Activated T-cell treated with anti-CD3 and anti-CD28 coated beads, Interleukin-2, amount 50 U/mL, for 24 hours (primary cell): ENCODE measurements at regions not wholly inside any gene's neighbourhood (a gene's known extent, or its start where the extent isn't known, plus 50 kb on each side); places are given as distances from the start of the nearest gene placed in this dataset.
"Not testable (repeated sequence)": the region's sequence is repeated elsewhere in the genome, so short reads cannot be mapped to it uniquely, and the experiment has no call there.

Experiments used
- DNase-seq: peaks from one replicate; pipeline ENCODE4 v3.0.0-alpha.2; 2020
- H3K27ac Mint-ChIP-seq: 2 replicates; pipeline ENCODE4 v1.8.0; 2020; ENCODE audit warnings: mild to moderate bottlenecking, mixed read lengths
- H3K27me3 Mint-ChIP-seq: 2 replicates; pipeline ENCODE4 v1.8.0; 2020; ENCODE audit warnings: mixed read lengths
- H3K36me3 Mint-ChIP-seq: 2 replicates; pipeline ENCODE4 v1.8.0; 2020; ENCODE audit warnings: low read depth, mixed read lengths
- H3K4me1 Mint-ChIP-seq: 2 replicates; pipeline ENCODE4 v1.8.0; 2020; ENCODE audit warnings: low read depth, mixed read lengths
- H3K4me3 Mint-ChIP-seq: 2 replicates; pipeline ENCODE4 v1.8.0; 2020; ENCODE audit warnings: mild to moderate bottlenecking, moderate library complexity, mixed read lengths
- H3K9me3 Mint-ChIP-seq: 2 replicates; pipeline ENCODE4 v1.8.0; 2020; ENCODE audit warnings: mixed read lengths

- Mint-ChIP-seq H3K9me3 (peaks cover 27% of the 10 kb centered on the region), H3K4me1 (no peaks in the 10 kb centered on the region), H3K27me3 (no peaks in the 10 kb centered on the region), H3K36me3 (no peaks in the 10 kb centered on the region), H3K27ac (no peak overlapping the region), H3K4me3 (no peak overlapping the region)
- no peak for DNase-seq
Observed at GRCh38 chr17:22300177-22300576, 607.9 kb downstream of the KCNJ18 start.

- Mint-ChIP-seq H3K9me3 (peaks cover 32% of the 10 kb centered on the region), H3K4me1 (no peaks in the 10 kb centered on the region), H3K36me3 (peaks cover 2% of the 10 kb centered on the region), H3K27me3 (no peaks in the 10 kb centered on the region), H3K4me3 (no peak overlapping the region), H3K27ac (no peak overlapping the region)
- no peak for DNase-seq
Observed at GRCh38 chr17:22300731-22301352, 608.5 kb downstream of the KCNJ18 start.

GRCh38 chr17:22301353-22301745 lies 609.0 kb downstream of the KCNJ18 start:
- Mint-ChIP-seq H3K27ac (no peak overlapping the region), H3K27me3 (no peaks in the 10 kb centered on the region), H3K9me3 (peaks cover 32% of the 10 kb centered on the region), H3K36me3 (peaks cover 3% of the 10 kb centered on the region), H3K4me1 (no peaks in the 10 kb centered on the region), H3K4me3 (no peak overlapping the region)
- DNase-seq = no peak

- H3K4me3 Mint-ChIP-seq = no peak overlapping the region
- DNase-seq = no peak
- H3K4me1 Mint-ChIP-seq = no peaks in the 10 kb centered on the region
- peaks cover 32% of the 10 kb centered on the region for H3K9me3 Mint-ChIP-seq
- no peak overlapping the region for H3K27ac Mint-ChIP-seq
- no peaks in the 10 kb centered on the region for H3K27me3 Mint-ChIP-seq
- H3K36me3 Mint-ChIP-seq = peaks cover 3% of the 10 kb centered on the region
Observed at GRCh38 chr17:22303096-22303495, 610.8 kb downstream of the KCNJ18 start.

GRCh38 chr17:22303865-22304264 lies 611.5 kb downstream of the KCNJ18 start:
- Mint-ChIP-seq H3K4me1 (no peaks in the 10 kb centered on the region), H3K27me3 (no peaks in the 10 kb centered on the region), H3K36me3 (peaks cover 3% of the 10 kb centered on the region), H3K9me3 (peaks cover 34% of the 10 kb centered on the region), H3K27ac (no peak overlapping the region), H3K4me3 (no peak overlapping the region)
- DNase-seq = no peak

GRCh38 chr17:22304667-22305303 lies 612.5 kb downstream of the KCNJ18 start:
- DNase-seq = no peak
- no peak overlapping the region for H3K4me3 Mint-ChIP-seq
- no peak overlapping the region for H3K27ac Mint-ChIP-seq
- peaks cover 3% of the 10 kb centered on the region for H3K36me3 Mint-ChIP-seq
- H3K9me3 Mint-ChIP-seq = peaks cover 32% of the 10 kb centered on the region
- no peaks in the 10 kb centered on the region for H3K27me3 Mint-ChIP-seq
- no peaks in the 10 kb centered on the region for H3K4me1 Mint-ChIP-seq

GRCh38 chr17:22305356-22306071 lies 613.2 kb downstream of the KCNJ18 start:
- DNase-seq = no peak
- Mint-ChIP-seq H3K4me3 (no peak overlapping the region), H3K9me3 (peaks cover 36% of the 10 kb centered on the region)

GRCh38 chr17:22310292-22310691 lies 618.0 kb downstream of the KCNJ18 start:
- H3K27ac Mint-ChIP-seq, DNase-seq, H3K4me1 Mint-ChIP-seq, H3K27me3 Mint-ChIP-seq, H3K4me3 Mint-ChIP-seq, H3K36me3 Mint-ChIP-seq: not testable (repeated sequence)
- H3K9me3 Mint-ChIP-seq = peaks cover 24% of the 10 kb centered on the region

More at GRCh38 chr17:22305356-22306071, 613.2 kb downstream of the KCNJ18 start:
- Mint-ChIP-seq H3K27me3 (no peaks in the 10 kb centered on the region), H3K4me1 (no peaks in the 10 kb centered on the region), H3K36me3 (peaks cover 3% of the 10 kb centered on the region), H3K27ac (no peak overlapping the region)

- H3K27me3 Mint-ChIP-seq = no peaks in the 10 kb centered on the region
- H3K36me3 Mint-ChIP-seq = no peaks in the 10 kb centered on the region
- H3K9me3 Mint-ChIP-seq = peaks cover 20% of the 10 kb centered on the region
- no peak overlapping the region for H3K27ac Mint-ChIP-seq
- DNase-seq = no peak
- no peaks in the 10 kb centered on the region for H3K4me1 Mint-ChIP-seq
- H3K4me3 Mint-ChIP-seq = no peak overlapping the region
Observed at GRCh38 chr17:22310717-22311686, 618.7 kb downstream of the KCNJ18 start.

- H3K36me3 Mint-ChIP-seq, H3K27ac Mint-ChIP-seq, DNase-seq, H3K4me1 Mint-ChIP-seq, H3K27me3 Mint-ChIP-seq, H3K4me3 Mint-ChIP-seq: not testable (repeated sequence)
- peaks cover 22% of the 10 kb centered on the region for H3K9me3 Mint-ChIP-seq
Observed at GRCh38 chr17:22321001-22321400, 628.7 kb downstream of the KCNJ18 start.

- H3K36me3 Mint-ChIP-seq, DNase-seq, H3K4me3 Mint-ChIP-seq, H3K4me1 Mint-ChIP-seq, H3K27me3 Mint-ChIP-seq, H3K27ac Mint-ChIP-seq: not testable (repeated sequence)
- H3K9me3 Mint-ChIP-seq = peaks cover 22% of the 10 kb centered on the region
Observed at GRCh38 chr17:22322893-22323550, 630.7 kb downstream of the KCNJ18 start.

- Mint-ChIP-seq H3K9me3 (peaks cover 8% of the 10 kb centered on the region), H3K4me3 (no peak overlapping the region), H3K27me3 (no peaks in the 10 kb centered on the region), H3K36me3 (no peaks in the 10 kb centered on the region), H3K4me1 (no peaks in the 10 kb centered on the region), H3K27ac (no peak overlapping the region)
- DNase-seq = no peak
Observed at GRCh38 chr17:22337467-22337866, 645.1 kb downstream of the KCNJ18 start.

GRCh38 chr17:22356603-22357002 lies 664.3 kb downstream of the KCNJ18 start:
- not testable (repeated sequence) for H3K27ac Mint-ChIP-seq, H3K4me1 Mint-ChIP-seq, H3K4me3 Mint-ChIP-seq, DNase-seq, H3K27me3 Mint-ChIP-seq, H3K36me3 Mint-ChIP-seq
- H3K9me3 Mint-ChIP-seq = peaks cover 18% of the 10 kb centered on the region

- H3K27ac Mint-ChIP-seq, H3K36me3 Mint-ChIP-seq, DNase-seq, H3K4me3 Mint-ChIP-seq, H3K27me3 Mint-ChIP-seq, H3K4me1 Mint-ChIP-seq: not testable (repeated sequence)
- H3K9me3 Mint-ChIP-seq = peaks cover 38% of the 10 kb centered on the region
Observed at GRCh38 chr17:22370988-22371387, 678.7 kb downstream of the KCNJ18 start.
